GM10248 (cell line): ENCODE measurements at regions not wholly inside any gene's neighbourhood (a gene's known extent, or its start where the extent isn't known, plus 50 kb on each side); places are given as distances from the start of the nearest gene placed in this dataset.
A peak's percentile ranks its signal among the peaks of the same experiment; 100 is the strongest.

Source experiments
- CTCF ChIA-PET: fragments of 300-600 bp; sonication (Branson Sonifier 250); formaldehyde crosslinking; extraction: SDS; loops from one replicate; lab custom pipeline; 2021; ENCODE audit warnings: antibody characterized with exemption; lab: Yijun Ruan, JAX
- POLR2A ChIA-PET: fragments of 350-650 bp; sonication (Branson Sonifier 250); formaldehyde crosslinking; extraction: SDS; loops from one replicate; lab custom pipeline; 2020; ENCODE audit warnings: antibody characterized with exemption; lab: Yijun Ruan, JAX
- DNase-seq: peaks from one replicate; pipeline ENCODE4 v3.0.0; 2012; ENCODE audit errors: extremely low spot score
- TF ChIP-seq, protein P1 (sequence below): IDR thresholded peaks from 2 replicates; pipeline ENCODE4 v1.5.1; 2012; ENCODE audit warnings: mild to moderate bottlenecking, low read depth; ENCODE audit errors: extremely low read depth, missing control alignments, control extremely low read depth

DNA sequence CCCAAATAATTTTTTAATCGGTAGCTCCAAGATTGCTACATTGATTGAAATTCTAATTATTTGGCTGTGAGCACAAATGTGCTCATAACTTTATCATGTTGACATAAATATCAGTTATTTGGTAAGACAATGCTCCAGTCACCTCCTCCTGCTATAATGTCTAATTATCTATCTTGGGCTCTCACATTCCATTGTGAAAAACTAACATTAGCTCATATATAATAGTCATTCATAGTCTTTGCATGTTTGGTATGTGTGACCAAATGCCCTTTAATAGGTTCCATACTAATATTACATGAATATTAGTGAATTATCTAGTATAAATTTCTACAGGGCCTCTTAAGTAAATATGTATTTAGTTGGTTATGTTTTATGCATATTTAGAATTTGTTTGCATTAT lies 185.6 kb upstream of the MCHR2 start:
- CTCF ChIA-PET, result interaction anchor here (0.8 to 1.3 kb wide), 2 partner anchors 8 to 63 kb away, joined by 3 read pairs; no protein-coding TSS in a partner anchor
- no peak for DNase-seq
- TF ChIP-seq, protein P1, sequence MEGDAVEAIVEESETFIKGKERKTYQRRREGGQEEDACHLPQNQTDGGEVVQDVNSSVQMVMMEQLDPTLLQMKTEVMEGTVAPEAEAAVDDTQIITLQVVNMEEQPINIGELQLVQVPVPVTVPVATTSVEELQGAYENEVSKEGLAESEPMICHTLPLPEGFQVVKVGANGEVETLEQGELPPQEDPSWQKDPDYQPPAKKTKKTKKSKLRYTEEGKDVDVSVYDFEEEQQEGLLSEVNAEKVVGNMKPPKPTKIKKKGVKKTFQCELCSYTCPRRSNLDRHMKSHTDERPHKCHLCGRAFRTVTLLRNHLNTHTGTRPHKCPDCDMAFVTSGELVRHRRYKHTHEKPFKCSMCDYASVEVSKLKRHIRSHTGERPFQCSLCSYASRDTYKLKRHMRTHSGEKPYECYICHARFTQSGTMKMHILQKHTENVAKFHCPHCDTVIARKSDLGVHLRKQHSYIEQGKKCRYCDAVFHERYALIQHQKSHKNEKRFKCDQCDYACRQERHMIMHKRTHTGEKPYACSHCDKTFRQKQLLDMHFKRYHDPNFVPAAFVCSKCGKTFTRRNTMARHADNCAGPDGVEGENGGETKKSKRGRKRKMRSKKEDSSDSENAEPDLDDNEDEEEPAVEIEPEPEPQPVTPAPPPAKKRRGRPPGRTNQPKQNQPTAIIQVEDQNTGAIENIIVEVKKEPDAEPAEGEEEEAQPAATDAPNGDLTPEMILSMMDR, result no peak
- POLR2A ChIA-PET, result no interaction called here

DNA sequence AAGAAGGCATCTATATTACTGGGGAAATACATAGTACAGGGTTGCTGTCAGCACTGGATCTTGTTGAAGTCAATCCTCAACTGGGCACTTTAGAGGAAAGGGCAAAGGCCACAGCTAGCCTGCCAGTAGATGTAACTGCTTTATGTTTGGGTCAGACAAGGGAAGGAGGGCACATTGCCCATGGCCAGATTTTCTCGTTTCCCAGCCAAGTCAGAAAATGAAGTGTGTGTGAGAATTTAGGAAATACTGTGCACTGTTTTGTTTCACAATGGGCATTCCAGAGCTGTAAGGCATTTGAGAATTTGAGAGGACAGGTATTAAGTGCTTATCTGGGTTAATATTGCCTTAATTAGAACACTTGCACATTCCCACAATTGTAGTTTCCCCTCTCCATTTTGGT lies 183.9 kb upstream of the MCHR2 start:
- TF ChIP-seq, protein P1, result no peak
- DNase-seq, result no peak
- ChIA-PET POLR2A (no interaction called here), CTCF (interaction anchor here (1.8 kb wide), 1 partner anchor 284 kb away, joined by 5 read pairs; no protein-coding TSS in a partner anchor)

DNA sequence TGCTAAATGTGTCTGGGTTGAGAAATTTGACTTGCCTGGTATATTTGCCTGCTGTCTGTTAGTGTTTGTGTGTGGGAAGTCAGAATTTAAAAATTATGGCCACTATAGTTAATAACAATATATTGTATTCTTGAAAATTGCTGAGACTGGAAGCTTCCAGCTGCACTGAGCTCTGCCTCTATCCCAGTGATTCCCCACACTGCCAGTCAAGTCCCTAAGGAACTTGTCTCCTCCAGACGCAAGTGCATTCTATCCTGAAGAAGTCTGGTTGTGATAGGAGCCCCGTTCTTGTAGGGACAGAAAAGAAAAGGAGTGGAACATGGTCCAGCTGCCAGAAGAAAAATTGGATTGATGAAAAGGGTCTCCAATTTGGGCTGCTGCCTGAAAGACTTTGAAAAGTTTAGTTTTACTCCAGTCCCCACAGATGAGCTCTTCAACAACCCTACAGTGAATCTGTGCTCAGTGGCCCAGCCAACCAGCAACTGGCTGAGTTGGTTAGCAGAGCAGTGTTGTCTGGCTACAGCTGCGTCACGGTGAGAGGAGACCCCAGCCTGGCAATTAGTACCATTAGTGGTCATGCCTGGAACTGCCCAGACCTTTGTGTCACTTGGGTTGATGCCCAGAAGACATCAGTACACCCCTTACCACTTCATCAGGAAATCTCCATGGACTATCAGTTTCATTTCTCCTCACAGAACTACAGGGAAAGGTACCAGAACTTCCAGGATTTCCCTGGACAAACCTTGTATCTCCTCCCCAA lies 183.1 kb upstream of the MCHR2 start:
- ChIA-PET POLR2A (no interaction called here), CTCF (interaction anchor here (1.6 to 1.8 kb wide), 3 partner anchors 16 to 487 kb away, joined by 4 to 5 read pairs (median 5); no protein-coding TSS in a partner anchor)
- no peak for DNase-seq
- TF ChIP-seq, protein P1, result no peak

DNA sequence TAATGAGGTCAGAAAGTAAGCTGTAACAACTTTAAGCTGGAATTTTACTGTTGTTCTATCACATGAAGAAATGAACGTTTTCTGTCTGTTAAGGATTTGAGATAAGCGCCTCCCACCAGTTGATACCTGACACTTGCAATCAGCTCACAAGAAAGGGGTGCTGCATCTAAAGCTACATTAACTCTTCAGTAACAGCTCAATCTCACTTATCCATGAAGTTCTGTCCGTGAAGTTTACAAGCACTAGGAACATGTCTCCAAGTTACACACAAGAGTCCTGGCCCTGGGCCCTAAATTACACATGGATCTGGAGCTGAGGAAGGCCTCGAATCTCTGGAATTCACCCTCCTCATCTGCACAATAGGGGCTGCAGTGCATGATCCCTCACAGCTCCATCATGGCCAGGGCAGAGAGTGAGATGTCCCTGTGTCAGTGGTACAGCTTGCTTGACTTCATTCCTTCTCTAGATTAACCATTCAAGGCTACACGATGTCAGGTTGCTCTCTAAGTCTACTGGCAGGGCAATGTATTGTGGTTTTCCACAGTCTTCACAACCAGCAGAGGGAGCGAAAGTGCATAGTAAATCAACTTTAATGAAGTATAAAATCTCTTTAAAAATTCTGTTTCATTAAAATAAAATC lies 182.4 kb upstream of the MCHR2 start:
- TF ChIP-seq, protein P1, result peak; percentile 27
- CTCF ChIA-PET, result interaction anchor here (1.4 to 1.8 kb wide), 4 partner anchors 16 to 488 kb away, joined by 3 to 5 read pairs (median 4); no protein-coding TSS in a partner anchor
- DNase-seq, result no peak
- POLR2A ChIA-PET, result no interaction called here

DNA sequence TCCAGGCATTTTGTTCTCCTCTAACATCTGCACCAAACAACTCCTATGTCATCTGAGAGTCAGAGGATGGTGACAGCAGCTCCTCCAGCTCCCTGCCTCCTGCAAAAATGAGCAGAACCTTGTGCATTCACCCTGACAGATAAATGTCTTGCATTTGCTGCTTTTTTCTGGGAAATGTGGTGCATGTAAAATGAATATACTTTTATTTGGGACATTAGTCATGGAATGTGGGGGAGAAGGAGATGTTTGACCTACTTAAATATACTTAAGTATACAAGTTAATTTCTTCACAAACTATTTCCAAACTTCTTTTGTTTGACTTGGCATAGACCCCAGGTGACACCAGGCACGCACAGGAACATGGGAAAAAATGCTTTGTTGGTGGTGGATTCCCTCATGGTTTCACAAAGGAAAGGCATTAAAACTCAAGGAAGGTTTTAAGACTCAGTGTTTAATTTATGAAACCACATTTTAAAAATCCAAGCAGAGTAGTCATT lies 181.8 kb upstream of the MCHR2 start:
- TF ChIP-seq, protein P1, result no peak
- CTCF ChIA-PET, result interaction anchor here (1.4 to 1.8 kb wide), 4 partner anchors 17 to 488 kb away, joined by 3 to 5 read pairs (median 4); no protein-coding TSS in a partner anchor
- no peak for DNase-seq
- POLR2A ChIA-PET, result no interaction called here

DNA sequence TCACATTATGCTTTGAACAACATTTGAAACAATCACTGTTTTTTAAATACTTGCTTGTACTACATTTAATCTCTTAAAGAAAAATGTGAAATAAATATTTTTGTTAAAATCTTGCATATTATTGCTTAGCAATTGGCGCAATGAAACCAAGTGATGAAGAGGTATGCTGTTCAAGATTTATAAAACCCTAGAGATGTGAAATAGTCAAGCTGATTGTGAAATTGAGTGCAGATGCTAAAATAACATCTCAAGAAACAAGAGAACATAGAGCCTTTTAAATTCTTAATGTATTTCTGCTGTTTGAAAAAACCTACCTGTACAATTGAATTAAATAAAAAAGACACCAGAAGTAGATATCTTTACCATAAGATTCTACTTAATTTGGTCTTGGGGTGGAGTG lies 179.2 kb upstream of the MCHR2 start:
- DNase-seq, result no peak
- ChIA-PET CTCF (no interaction called here), POLR2A (no interaction called here)
- TF ChIP-seq, protein P1, result no peak
